Neural progenitor cell (in vitro differentiated cells): ENCODE measurements at regions not wholly inside any gene's neighbourhood (a gene's known extent, or its start where the extent isn't known, plus 50 kb on each side); places are given as distances from the start of the nearest gene placed in this dataset.

Source experiments
- EZH2 ChIP-seq: fragments of 200-600 bp; sonication (generic); IDR thresholded peaks from 2 replicates; pipeline ENCODE4 v1.6.1; 2017; ENCODE audit warnings: antibody characterized with exemption, mild to moderate bottlenecking, moderate library complexity
- EZH2phosphoT487 ChIP-seq: fragments of 200-600 bp; sonication (generic); IDR thresholded peaks from 2 replicates; pipeline ENCODE4 v1.6.1; 2017; ENCODE audit warnings: antibody characterized with exemption
- TF ChIP-seq, protein P1 (sequence below): fragments of 200-600 bp; sonication (generic); IDR thresholded peaks from 2 replicates; pipeline ENCODE4 v1.5.1; 2017; ENCODE audit warnings: antibody characterized with exemption, mild to moderate bottlenecking

DNA sequence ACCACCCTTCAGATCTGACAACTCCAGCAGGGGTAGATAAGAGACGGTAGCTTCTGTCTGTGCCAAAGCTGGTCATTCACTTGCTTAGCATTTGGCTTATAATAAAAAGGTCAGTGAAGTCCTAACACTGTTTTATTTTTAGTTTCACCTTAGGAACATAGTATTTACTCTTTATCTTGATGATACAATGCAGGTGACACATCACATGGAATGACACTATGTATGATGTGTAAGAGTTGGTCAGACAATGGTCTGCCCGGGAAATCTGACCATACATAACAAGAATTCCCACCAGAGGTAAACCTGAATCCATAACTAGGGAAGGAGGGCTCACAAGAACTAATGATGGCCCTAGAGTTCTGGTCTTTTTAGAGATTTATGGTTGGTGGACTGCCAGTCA, 66.6 kb downstream of the IFNG start:
- no peak for TF ChIP-seq EZH2
- TF ChIP-seq, protein P1, sequence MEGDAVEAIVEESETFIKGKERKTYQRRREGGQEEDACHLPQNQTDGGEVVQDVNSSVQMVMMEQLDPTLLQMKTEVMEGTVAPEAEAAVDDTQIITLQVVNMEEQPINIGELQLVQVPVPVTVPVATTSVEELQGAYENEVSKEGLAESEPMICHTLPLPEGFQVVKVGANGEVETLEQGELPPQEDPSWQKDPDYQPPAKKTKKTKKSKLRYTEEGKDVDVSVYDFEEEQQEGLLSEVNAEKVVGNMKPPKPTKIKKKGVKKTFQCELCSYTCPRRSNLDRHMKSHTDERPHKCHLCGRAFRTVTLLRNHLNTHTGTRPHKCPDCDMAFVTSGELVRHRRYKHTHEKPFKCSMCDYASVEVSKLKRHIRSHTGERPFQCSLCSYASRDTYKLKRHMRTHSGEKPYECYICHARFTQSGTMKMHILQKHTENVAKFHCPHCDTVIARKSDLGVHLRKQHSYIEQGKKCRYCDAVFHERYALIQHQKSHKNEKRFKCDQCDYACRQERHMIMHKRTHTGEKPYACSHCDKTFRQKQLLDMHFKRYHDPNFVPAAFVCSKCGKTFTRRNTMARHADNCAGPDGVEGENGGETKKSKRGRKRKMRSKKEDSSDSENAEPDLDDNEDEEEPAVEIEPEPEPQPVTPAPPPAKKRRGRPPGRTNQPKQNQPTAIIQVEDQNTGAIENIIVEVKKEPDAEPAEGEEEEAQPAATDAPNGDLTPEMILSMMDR = no peak
- no peak for TF ChIP-seq EZH2phosphoT487
